ENCODE measurements at regions not wholly inside any gene's neighbourhood (a gene's known extent, or its start where the extent isn't known, plus 50 kb on each side); places are given as distances from the start of the nearest gene placed in this dataset.
"Not testable (repeated sequence)": the region's sequence is repeated elsewhere in the genome, so short reads cannot be mapped to it uniquely, and the experiment has no call there.

- intact Hi-C loops (cut with DNase I; ENCODE audit: low total_unique reads) = no loop called here
- Histone ChIP-seq H3K4me3 (no peak overlapping the region), H3K9me3 (no peaks in the 10 kb centered on the region), H3K27me3 (no peaks in the 10 kb centered on the region), H3K27ac (no peak overlapping the region), H3K4me1 (no peaks in the 10 kb centered on the region), H3K36me3 (no peaks in the 10 kb centered on the region)
- no peak for DNase-seq (ENCODE audit: low spot score in 2 of 2)
- TF ChIP-seq POLR2AphosphoS5 (IDR thresholded peaks at IDR 0.05) (no peak), POLR2A (IDR thresholded peaks at IDR 0.05) (no peak), CTCF (IDR thresholded peaks at IDR 0.05) (no peak)
Measured at GRCh38 chr5:38141665-38142064, 116.7 kb upstream of the EGFLAM start.

- TF ChIP-seq CTCF (IDR thresholded peaks at IDR 0.05) (no peak), POLR2AphosphoS5 (IDR thresholded peaks at IDR 0.05) (no peak), POLR2A (IDR thresholded peaks at IDR 0.05) (no peak)
- Histone ChIP-seq H3K27me3 (no peaks in the 10 kb centered on the region), H3K4me1 (no peaks in the 10 kb centered on the region), H3K9me3 (no peaks in the 10 kb centered on the region), H3K4me3 (no peak overlapping the region), H3K27ac (no peak overlapping the region), H3K36me3 (no peaks in the 10 kb centered on the region)
- DNase-seq (ENCODE audit: low spot score in 2 of 2) = no peak
- intact Hi-C loops (cut with DNase I; ENCODE audit: low total_unique reads) = no loop called here
Measured at GRCh38 chr5:38138574-38138973, 119.8 kb upstream of the EGFLAM start.

DNA sequence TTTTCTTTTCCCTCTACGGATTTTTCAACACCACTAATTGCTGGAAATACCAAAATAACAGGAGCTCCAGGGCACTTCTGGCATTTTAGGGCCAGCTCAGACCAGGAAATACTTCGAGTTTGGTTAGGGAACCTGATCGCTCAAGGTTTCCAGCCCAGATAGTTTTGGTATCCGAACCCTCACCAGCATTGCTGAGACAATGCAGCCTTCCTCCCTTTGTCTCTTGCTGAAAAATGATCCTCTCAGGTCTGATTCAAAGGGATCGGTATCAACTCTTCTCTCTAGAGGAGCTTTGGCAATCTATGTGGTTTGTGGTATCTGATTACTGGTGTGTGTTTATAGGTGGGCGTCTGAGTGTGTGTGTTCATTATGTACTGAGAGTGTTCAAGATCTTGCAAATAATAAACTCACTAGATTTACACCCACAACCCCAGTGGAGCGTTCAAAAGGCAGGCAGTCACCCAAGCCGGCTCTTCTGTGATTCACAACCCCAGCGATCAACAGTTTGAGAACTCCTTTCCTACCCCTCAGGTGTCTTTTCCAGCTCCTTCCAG is 122.8 kb upstream of the EGFLAM start:
- Histone ChIP-seq H3K27me3 (no peaks in the 10 kb centered on the region), H3K4me3 (no peak overlapping the region), H3K9me3 (no peaks in the 10 kb centered on the region), H3K36me3 (no peaks in the 10 kb centered on the region), H3K27ac (no peak overlapping the region), H3K4me1 (no peaks in the 10 kb centered on the region)
- TF ChIP-seq POLR2AphosphoS5 (IDR thresholded peaks at IDR 0.05) (no peak), CTCF (IDR thresholded peaks at IDR 0.05) (no peak), POLR2A (IDR thresholded peaks at IDR 0.05) (no peak)
- intact Hi-C loops (cut with DNase I; ENCODE audit: low total_unique reads) = no loop called here
- no peak for DNase-seq (ENCODE audit: low spot score in 2 of 2)

GRCh38 chr5:38134810-38135209 is 123.5 kb upstream of the EGFLAM start:
- no peak overlapping the region for H3K27ac ChIP-seq
- H3K36me3 ChIP-seq = no peaks in the 10 kb centered on the region
- no peaks in the 10 kb centered on the region for H3K4me1 ChIP-seq
- H3K9me3 ChIP-seq = no peaks in the 10 kb centered on the region
- DNase-seq (ENCODE audit: low spot score in 2 of 2) = no peak
- TF ChIP-seq POLR2AphosphoS5 (IDR thresholded peaks at IDR 0.05) (no peak), POLR2A (IDR thresholded peaks at IDR 0.05) (no peak), CTCF (IDR thresholded peaks at IDR 0.05) (no peak)
- H3K4me3 ChIP-seq = no peak overlapping the region
- intact Hi-C loops (cut with DNase I; ENCODE audit: low total_unique reads) = no loop called here
- H3K27me3 ChIP-seq = no peaks in the 10 kb centered on the region

- intact Hi-C loops (cut with DNase I; ENCODE audit: low total_unique reads); H3K27ac ChIP-seq; H3K36me3 ChIP-seq; H3K9me3 ChIP-seq; H3K27me3 ChIP-seq; H3K4me1 ChIP-seq; DNase-seq (ENCODE audit: low spot score in 2 of 2); H3K4me3 ChIP-seq: not testable (repeated sequence)
Measured at GRCh38 chr5:38134294-38134693, 124.1 kb upstream of the EGFLAM start.

- H3K27me3 ChIP-seq = no peaks in the 10 kb centered on the region
- TF ChIP-seq CTCF (IDR thresholded peaks at IDR 0.05) = no peak
- no peak for TF ChIP-seq POLR2AphosphoS5 (IDR thresholded peaks at IDR 0.05)
- TF ChIP-seq POLR2A (IDR thresholded peaks at IDR 0.05) = no peak
- no peaks in the 10 kb centered on the region for H3K4me1 ChIP-seq
- no peak overlapping the region for H3K27ac ChIP-seq
- intact Hi-C loops (cut with DNase I; ENCODE audit: low total_unique reads) = no loop called here
- H3K9me3 ChIP-seq = no peaks in the 10 kb centered on the region
- H3K4me3 ChIP-seq = no peak overlapping the region
- no peaks in the 10 kb centered on the region for H3K36me3 ChIP-seq
- DNase-seq (ENCODE audit: low spot score in 2 of 2) = no peak
Measured at GRCh38 chr5:38131686-38132085, 126.7 kb upstream of the EGFLAM start.

Measured in breast epithelium (tissue), 4 donors.